ENCODE measurements at regions not wholly inside any gene's neighbourhood (a gene's known extent, or its start where the extent isn't known, plus 50 kb on each side); places are given as distances from the start of the nearest gene placed in this dataset.

- TF ChIP-seq, protein P1, sequence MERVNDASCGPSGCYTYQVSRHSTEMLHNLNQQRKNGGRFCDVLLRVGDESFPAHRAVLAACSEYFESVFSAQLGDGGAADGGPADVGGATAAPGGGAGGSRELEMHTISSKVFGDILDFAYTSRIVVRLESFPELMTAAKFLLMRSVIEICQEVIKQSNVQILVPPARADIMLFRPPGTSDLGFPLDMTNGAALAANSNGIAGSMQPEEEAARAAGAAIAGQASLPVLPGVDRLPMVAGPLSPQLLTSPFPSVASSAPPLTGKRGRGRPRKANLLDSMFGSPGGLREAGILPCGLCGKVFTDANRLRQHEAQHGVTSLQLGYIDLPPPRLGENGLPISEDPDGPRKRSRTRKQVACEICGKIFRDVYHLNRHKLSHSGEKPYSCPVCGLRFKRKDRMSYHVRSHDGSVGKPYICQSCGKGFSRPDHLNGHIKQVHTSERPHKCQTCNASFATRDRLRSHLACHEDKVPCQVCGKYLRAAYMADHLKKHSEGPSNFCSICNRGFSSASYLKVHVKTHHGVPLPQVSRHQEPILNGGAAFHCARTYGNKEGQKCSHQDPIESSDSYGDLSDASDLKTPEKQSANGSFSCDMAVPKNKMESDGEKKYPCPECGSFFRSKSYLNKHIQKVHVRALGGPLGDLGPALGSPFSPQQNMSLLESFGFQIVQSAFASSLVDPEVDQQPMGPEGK (CRISPR knock-in tag; IDR thresholded peaks at IDR 0.05; ENCODE audit: borderline replicate concordance) = no peak
- TF ChIP-seq ZFP30 (CRISPR knock-in tag; IDR thresholded peaks at IDR 0.05) (no peak), PPARA (CRISPR knock-in tag; IDR thresholded peaks at IDR 0.05; ENCODE audit: borderline replicate concordance) (no peak), TOX (CRISPR knock-in tag; IDR thresholded peaks at IDR 0.05; ENCODE audit: borderline replicate concordance) (no peak), GLIS3 (CRISPR knock-in tag; IDR thresholded peaks at IDR 0.05) (no peak), POU6F1 (CRISPR knock-in tag; IDR thresholded peaks at IDR 0.05; ENCODE audit: borderline replicate concordance, low read depth) (no peak), ZFP3 (CRISPR knock-in tag; IDR thresholded peaks at IDR 0.05) (no peak), BACH2 (CRISPR knock-in tag; IDR thresholded peaks at IDR 0.05; ENCODE audit: borderline replicate concordance) (no peak), ISL1 (CRISPR knock-in tag; IDR thresholded peaks at IDR 0.05) (no peak), ZNF70 (CRISPR knock-in tag; IDR thresholded peaks at IDR 0.05) (no peak), TCF4 (CRISPR knock-in tag; IDR thresholded peaks at IDR 0.05; ENCODE audit: borderline replicate concordance) (no peak), SNAI2 (CRISPR knock-in tag; IDR thresholded peaks at IDR 0.05) (no peak)
These were observed 1256.4 kb downstream of the DIAPH3 start for GRCh38 chr13:58907347-58907746.

All from SK-N-SH treated with all-trans-retinoic acid at 6 μM for 48 hours (cell line).